Astrocyte of the spinal cord (primary cell): ENCODE measurements at regions not wholly inside any gene's neighbourhood (a gene's known extent, or its start where the extent isn't known, plus 50 kb on each side); places are given as distances from the start of the nearest gene placed in this dataset.
"Not testable (repeated sequence)": the region's sequence is repeated elsewhere in the genome, so short reads cannot be mapped to it uniquely, and the experiment has no call there.

Source experiments
- DNase-seq: peaks from one replicate; pipeline ENCODE4 v3.0.0; 2011; ENCODE audit warnings: low read depth, low spot score
- H3K4me3 ChIP-seq: 2 replicates; pipeline ENCODE4 v1.5.1; 2011; ENCODE audit warnings: low read depth, mild to moderate bottlenecking, low read length, moderate library complexity
- in situ Hi-C: cut with HindIII; loops from 2 replicates; pipeline ENCODE4 v1.10.0; 2017; ENCODE audit warnings: low sequenced_read_pairs
- TF ChIP-seq, protein P1 (sequence below): IDR thresholded peaks from 2 replicates; pipeline ENCODE4 v1.5.1; 2012; ENCODE audit warnings: low read depth, mild to moderate bottlenecking, low read length, inconsistent platforms

DNA sequence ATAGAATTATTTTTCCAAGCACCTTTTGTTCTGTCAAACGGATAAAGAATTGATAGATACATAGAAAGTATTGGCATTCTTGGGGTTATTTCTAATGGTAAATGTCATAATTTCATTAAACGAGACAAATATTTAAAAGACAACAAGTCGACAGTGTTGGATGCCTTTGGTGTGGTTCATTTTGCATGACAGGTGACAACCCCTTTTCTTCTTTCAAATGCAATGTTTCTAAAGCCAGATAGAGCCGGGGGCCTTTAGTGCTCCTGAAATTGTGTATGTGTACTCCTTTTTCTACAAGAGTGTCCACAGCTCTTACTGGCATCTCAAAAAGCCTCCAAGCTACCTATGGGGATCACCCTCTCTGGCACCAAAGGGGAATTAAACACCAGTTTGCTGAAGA, 350.8 kb upstream of the ID2 start:
- H3K4me3 ChIP-seq, result no peak overlapping the region
- no peak for DNase-seq
- in situ Hi-C loops, result no loop called here
- TF ChIP-seq, protein P1, sequence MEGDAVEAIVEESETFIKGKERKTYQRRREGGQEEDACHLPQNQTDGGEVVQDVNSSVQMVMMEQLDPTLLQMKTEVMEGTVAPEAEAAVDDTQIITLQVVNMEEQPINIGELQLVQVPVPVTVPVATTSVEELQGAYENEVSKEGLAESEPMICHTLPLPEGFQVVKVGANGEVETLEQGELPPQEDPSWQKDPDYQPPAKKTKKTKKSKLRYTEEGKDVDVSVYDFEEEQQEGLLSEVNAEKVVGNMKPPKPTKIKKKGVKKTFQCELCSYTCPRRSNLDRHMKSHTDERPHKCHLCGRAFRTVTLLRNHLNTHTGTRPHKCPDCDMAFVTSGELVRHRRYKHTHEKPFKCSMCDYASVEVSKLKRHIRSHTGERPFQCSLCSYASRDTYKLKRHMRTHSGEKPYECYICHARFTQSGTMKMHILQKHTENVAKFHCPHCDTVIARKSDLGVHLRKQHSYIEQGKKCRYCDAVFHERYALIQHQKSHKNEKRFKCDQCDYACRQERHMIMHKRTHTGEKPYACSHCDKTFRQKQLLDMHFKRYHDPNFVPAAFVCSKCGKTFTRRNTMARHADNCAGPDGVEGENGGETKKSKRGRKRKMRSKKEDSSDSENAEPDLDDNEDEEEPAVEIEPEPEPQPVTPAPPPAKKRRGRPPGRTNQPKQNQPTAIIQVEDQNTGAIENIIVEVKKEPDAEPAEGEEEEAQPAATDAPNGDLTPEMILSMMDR, result no peak

DNA sequence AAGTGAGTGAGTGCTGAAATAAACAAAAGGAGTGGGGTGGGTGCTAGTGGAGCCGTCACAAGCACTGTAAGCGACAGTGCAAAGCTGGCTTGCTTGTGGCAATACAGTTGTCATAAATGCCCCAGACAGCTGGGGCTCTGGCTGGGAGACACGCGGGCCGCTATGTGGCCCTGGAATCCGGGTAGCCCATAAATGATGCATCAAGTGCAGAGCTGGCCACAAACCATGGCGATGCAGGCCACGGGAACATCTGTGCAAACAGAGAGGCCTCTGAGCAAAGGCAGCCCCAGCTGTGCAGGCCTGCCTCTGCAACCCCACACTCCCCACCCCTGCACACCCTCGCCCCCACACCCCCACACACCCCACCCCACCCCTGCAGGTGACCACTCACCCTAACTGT, 349.2 kb upstream of the ID2 start:
- in situ Hi-C loops, result no loop called here
- no peak overlapping the region for H3K4me3 ChIP-seq
- TF ChIP-seq, protein P1, result no peak
- DNase-seq, result no peak

DNA sequence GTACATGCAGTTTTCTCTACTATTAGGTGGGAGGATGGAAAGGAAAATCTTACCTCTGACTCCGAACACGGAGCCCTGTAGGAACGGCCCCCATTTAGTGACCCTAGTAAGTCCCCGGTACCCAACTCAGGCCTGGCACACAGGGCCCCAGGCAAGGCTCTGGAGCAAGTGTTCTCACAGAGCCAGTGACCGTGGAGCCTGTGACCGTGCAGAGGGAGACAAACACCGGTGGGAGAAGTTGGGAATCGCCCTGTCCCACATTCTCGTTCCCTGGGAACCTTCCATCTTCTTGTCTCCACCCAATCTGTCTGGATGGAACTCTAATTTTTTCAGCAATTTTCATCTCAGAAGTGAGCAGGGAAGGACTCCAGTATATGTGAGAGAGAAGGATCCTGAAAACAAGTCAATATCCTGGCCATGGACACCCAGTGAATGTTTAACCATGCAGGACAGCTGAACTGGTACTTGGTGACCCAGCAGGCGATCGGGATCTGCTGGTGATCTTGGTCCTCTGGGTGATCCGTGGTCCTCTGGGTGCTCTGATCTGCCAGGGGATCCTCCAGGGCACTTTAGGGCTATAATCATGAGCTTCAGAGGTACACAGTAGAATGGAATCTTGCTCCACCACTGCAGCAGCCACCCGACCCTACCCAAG, 348.6 kb upstream of the ID2 start:
- in situ Hi-C loops, result no loop called here
- DNase-seq, result no peak
- TF ChIP-seq, protein P1, result no peak

DNA sequence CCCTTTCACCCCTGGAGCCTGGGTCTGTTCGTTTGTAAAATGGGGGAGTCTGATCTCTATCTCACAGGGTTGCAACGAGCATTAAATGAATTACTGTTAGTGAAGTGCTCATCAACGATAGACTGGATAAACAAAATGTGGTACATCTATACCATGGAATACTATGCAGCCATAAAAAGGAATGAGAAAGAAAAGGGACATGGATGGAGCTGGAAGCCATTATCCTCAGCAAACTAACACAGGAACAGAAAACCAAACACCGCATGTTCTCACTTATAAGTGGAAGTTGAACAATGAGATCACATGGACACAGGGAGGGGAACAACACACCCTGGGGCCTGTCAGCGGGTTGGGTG, 348.0 kb upstream of the ID2 start:
- in situ Hi-C loops, DNase-seq, H3K4me3 ChIP-seq: not testable (repeated sequence)

More for the DNA sequence above, 348.6 kb upstream of the ID2 start:
- no peak overlapping the region for H3K4me3 ChIP-seq

DNA sequence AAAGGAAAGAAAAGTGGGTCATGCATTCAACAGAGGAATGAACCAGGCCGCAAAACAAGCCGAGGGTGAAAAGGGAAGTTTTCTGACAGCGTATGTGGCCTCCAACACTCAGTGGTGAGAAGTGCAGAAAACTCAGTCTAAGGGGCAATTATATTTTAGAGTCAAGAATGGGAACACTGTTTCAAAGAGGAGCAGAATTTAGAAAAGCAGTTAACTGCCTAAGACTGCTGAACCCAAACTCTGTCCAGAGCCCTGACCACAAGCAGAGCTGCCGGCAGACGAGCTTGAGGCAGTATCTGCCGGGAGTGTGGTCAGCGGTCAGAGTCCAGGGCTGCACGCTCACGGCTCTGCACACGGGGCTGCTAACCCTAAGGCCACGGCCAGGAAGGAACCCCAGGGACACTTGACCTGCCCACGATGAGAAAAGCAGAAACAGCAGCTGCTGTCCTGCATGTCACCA, 347.0 kb upstream of the ID2 start:
- H3K4me3 ChIP-seq, result no peak overlapping the region
- in situ Hi-C loops, result no loop called here
- DNase-seq, result no peak
- TF ChIP-seq, protein P1, result no peak

DNA sequence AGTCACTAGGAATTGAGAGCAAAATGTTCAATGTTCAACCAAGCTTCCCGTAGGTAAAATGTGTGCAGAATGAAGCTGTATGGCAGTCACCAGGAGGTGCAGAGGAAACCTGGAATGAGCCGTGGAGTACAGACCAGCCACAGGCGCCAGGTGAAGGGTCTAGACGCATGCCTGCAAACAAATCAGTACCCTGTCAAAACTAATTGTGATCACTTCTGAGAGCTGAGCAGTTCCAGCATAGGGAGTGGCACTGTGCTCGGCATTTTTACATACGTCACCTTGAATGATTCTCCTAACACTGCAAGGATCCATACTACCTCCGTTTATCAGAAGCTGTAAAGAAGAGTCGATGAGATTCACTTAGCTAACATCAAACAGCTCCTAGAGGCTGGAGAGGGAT, 346.1 kb upstream of the ID2 start:
- in situ Hi-C loops, result no loop called here
- TF ChIP-seq, protein P1, result no peak
- no peak for DNase-seq
- no peak overlapping the region for H3K4me3 ChIP-seq

DNA sequence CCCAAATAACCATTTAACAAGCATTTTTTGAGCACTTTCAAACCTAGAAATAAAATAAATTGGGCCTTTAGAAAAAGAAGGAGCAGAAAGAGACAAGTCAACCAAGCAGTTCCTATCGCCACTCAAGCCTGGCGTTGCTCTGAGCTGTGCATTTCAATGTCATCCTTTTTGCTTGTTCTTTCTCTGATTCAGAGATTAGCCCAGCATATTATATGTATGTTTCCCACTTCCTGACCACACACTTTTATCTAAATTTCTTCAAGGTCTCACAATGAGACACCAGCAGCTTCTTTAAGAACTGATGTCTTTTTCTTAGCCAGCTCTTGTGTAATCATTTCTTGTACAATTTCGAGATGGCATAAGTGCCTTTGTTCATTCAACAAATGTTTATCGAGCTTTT, 344.5 kb upstream of the ID2 start:
- in situ Hi-C loops, result no loop called here
- no peak overlapping the region for H3K4me3 ChIP-seq
- DNase-seq, result no peak
- TF ChIP-seq, protein P1, result no peak
